Activated gamma-delta T cell treated with anti-CD3 and anti-CD28 coated beads, Interleukin-2, amount 50 U/mL, for 16 hours (primary cell): ENCODE measurements at regions not wholly inside any gene's neighbourhood (a gene's known extent, or its start where the extent isn't known, plus 50 kb on each side); places are given as distances from the start of the nearest gene placed in this dataset.

Source experiments
- DNase-seq: peaks from one replicate; pipeline ENCODE4 v3.0.0-alpha.2; 2020; ENCODE audit warnings: low read depth

DNA sequence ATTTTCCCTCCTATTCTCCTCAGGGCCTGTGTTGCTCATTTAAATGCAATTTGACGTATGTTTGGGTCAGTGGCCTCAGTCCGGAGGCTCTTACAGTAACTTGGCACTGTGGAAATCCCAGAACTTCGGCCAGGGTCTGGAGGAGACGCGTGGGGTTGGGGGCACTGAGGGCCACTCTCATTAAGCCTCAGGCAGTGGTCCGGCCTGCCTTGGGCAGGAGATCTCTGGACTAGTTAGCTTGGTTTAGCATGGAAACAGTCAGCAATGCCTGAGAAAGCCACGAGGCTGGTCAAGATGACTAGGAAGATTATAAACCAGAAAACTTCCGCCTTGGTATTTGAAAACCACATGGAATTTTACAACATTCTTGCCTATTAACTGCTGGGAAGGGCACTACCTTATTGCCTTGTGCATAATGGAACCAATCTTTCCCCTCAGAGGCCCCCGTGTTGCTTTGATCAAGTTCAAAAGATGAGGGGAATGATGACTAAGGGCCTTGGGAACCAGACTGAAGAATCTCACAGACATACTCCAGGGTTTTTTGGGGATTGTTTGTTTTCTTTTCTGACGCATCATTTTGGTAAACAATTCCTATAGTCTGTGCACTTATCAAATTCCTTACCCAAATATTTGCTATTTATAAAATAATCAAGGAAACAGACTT lies 206.0 kb upstream of the PREP start:
- no peak for DNase-seq

DNA sequence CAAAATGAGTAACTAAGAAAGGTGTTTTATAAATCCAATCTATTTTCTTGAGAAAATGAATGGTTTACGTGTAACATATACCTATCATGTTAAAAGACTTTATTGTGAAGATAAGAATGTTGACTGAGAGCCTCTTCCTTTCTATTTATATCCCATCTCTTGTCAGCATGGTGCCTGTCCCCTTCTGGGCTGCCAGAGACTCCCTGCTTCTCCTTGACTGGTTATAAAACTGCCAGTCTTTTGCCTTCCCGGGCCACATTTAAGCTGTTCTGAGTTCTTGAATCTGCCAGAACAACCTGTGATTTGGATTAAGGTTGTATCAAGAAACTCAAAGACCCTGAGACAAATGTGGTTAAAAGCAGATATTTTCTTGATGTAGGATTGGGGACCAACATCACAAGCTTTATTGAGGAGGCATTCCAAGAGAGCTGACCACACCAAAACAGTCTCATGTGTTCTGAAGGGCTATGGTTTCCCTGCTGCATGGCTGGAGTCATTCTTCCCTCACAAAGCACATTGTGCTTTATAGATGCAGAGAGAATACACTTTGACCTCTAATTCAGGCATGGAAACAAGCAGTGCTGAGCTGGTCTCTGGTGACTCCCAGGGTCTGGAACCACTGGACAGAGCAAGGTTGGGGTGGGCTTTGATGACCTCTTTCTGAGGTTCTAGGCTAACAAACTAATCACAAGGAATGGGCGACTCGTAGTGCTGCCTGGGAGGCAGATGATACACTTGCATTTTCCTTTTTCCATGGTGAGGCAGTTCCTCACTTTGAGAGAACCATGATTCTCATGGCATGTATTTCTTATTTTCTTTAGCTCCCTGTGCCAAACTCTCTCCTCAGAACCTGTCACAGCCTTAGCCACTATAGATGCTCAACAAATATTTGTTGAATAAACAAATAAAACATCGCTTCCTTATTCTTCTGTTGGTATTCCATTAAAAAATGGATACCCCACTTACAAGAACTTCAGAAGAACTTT lies 205.0 kb upstream of the PREP start:
- no peak for DNase-seq

DNA sequence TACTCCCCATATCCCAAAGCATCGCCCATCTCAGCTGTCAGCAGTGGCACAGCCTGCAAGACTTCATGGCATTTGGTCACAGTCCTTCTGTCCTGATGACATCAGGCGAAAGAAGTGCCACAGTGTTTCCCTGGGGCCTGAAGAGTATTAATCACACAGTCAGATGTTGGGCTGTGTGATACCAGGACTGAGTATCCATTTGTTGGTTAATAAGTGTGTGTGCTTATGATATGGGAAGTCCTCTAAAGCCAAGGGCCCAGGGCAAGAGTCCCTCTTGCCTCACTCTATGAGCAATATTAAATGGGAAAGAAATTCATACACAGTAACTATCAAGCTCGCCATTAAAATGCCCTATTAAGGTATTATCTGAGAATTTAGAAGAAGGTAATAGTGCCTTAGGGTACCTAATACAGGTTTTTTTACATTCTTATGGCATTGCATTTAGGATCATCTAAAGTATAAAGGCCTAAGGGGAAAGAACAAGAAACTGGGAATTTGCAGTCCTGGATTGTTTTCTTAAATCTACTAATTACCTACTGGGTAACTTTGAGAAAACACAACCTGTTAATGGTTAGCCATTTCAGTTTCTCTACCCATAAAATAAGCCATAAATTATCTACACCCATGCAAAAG lies 204.1 kb upstream of the PREP start:
- DNase-seq, result no peak

DNA sequence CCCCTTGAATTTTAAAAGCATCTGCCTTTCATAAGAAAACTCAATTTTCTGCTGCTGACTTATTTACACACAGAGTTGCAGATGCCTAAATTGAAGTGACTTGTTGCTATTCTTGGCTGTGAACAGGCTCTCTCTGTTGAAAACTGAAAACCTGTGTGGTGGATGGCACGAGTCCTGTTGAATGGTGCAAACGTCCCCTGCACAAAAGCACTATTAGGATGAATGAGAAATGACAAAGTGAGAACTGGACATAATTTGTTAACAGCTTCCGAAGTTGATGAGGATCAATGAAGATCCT lies 201.7 kb upstream of the PREP start:
- no peak for DNase-seq

DNA sequence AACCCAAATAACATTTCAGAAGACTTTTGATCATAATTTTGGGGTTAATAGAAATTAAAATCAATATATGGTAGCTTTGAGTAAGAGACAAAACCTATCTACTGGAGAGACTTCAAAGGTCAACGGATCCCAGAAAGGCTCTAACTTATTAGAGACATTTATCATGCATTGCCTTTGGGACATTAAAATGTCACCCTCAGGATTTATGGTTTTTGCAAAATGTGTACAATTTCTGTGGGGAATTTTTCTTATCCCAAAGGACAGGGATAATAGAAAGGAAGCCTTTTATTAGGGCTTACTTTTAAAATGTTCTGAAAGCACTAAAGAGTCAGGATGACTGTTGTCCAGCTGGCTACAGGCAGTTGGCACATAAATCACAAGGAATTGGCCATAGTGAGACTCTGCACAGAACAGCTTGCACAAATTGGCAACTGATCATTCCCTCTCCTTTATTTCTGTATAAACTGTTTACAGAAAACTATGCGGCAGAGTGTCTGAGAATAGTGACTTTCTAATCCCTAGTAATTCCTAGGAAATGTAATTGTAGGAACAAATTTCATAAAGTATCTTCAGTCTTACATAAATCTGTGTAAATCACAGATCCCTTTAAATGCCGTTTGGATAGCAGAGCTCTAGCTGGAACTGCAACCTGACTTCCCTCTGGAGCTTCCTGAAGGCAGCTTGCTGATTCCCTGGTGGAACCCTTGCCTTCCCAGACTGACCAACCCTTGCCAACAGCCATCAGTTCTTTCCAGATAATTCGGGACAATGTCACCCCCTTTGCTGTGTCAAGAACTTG lies 201.1 kb upstream of the PREP start:
- DNase-seq, result no peak

DNA sequence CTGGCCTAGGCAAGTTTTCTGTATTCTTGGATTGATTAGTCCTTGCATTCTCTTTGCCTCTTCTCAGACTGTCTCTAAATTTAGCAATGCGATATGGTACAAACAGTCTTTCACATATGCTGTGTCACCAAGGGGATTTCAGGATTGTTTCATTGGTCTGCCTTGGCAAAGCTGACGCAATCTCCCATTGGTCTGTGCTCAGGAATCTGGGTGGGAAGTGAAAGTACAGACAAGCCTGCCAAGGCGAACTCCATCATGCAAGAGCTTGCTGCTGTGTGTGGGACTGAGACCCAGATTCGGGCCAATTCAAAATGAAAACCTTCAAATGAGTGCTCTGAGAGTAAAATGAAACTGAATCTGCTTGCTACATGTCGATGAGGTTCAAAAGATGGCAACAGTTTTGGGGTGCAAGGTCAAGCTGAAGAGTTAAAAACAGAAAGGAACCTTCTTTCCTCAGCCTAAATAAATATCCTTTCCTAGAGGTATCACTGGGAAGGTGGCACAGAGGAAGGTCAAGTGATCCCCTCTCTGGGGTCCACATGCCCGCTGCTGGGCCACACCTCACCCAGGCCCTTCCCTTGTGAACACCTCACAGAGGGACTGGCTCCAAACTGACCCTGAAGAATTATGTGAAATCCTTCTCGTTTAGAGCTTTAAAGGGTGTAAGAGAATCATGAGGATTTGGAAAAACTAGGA lies 198.8 kb upstream of the PREP start:
- no peak for DNase-seq

DNA sequence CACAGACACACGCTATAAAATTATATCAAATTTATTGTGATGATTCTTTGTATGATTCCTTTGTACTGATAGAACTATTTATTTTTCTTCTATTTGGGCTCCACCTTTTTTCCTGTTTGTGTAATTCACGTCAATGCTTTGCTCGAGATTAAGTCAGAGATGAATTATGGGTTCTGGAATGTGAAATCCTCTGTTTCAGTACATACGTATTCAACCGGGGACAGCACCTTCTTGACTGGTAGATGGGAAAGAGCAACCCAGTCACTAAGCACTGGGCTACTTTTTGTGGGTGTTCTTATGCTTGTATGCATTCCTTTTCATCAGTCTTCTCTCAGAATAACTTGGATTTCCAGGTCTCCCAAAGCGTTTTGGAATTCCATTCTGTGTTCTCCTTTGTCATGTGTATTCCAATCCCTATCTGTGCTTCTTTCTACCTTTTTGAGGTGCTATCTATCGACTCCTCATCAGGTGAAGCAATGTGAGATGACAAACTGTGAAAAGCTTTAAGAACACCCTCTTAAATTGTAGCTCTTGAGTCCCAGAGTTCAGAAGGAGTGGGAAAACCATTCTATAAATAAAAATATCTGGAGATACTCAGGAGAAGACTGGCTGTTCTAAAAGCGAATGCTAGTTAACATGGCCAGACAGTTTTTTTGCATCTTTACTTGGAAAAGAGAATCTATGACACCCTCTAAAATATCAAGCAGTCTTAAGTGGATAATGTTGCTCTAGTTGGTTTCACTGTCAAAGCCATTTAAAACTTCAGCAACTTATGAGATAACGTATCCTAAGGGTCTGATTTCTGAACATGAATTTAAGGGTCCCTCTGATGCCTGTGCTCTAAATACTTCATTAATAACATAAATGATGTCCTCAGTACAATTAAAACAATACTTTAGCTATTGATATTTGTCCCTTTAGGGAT lies 197.7 kb upstream of the PREP start:
- no peak for DNase-seq

DNA sequence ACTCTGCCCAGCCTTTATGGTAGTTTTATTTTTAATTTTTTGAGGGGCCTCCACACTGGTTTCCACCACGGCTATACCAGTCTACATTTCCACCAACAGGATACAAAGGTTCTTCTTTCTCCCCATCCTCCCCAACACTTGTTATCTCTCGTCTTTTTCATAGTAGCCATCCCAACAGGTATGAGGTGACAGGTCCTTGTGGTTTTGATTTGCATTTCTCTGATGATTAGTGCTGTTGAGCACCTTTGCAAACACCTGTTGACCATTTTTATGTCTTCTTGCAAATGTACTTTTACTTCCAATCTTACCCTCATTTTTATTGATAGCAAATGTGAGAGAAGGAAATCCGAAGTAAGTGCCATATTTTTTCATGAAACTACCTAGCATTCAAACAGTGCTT lies 195.4 kb upstream of the PREP start:
- no peak for DNase-seq

DNA sequence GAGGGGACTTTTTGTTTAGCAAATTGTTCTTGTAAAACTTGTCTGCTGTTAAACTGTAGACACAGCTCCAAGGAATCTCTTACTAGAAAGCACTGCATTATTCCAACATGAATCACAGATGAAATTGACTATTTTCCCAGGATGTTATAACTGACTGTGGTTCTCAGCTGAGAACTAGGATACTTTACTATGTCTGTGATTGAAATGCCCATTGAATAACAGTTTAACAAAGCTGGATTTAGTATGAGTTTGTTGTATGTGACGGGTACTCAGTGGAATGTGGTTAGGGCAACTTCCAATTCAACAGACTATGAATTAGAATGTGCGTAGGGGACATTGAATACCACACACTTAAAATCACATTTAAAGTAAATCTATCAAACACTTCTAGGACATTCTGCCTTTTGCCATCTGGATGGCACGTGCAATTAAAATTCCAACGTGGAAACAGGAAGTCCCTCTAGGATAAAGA lies 193.4 kb upstream of the PREP start:
- DNase-seq, result no peak

DNA sequence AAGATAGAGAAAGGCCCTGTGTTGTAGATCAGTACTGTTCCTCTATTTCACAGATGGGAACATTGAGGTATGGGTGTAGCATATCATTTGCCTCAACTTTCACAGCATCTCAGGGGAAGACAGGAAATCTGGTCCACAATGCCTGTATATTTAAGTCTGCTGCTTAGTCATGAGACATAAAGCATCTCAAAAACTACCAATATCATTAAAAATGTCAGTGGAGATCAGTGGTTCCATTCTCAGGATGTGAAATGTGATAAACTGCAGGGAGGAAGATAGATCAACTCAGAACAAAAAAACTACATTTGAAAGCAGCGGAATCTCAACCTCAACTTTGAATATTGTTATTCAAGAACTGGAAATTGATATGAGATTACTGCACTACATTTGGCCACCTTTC lies 192.9 kb upstream of the PREP start:
- no peak for DNase-seq

DNA sequence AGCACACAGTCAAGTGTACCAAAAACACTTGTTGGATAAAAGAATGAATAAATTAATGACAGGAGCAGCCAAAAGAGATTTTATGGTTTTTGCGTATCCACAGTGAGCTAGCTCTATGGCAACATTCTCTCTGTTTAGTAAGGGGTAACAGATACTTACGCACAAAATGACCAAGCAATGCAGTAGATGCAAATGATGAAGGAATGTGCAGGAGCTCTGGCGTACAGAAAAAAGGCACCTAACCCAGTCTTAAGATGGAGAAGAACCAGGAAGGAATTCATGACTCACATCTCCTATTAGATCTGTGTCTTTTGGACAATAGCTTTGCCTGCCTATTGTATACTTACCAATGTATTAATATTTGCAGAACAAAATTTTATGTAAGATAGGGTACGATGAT lies 191.9 kb upstream of the PREP start:
- DNase-seq, result no peak

DNA sequence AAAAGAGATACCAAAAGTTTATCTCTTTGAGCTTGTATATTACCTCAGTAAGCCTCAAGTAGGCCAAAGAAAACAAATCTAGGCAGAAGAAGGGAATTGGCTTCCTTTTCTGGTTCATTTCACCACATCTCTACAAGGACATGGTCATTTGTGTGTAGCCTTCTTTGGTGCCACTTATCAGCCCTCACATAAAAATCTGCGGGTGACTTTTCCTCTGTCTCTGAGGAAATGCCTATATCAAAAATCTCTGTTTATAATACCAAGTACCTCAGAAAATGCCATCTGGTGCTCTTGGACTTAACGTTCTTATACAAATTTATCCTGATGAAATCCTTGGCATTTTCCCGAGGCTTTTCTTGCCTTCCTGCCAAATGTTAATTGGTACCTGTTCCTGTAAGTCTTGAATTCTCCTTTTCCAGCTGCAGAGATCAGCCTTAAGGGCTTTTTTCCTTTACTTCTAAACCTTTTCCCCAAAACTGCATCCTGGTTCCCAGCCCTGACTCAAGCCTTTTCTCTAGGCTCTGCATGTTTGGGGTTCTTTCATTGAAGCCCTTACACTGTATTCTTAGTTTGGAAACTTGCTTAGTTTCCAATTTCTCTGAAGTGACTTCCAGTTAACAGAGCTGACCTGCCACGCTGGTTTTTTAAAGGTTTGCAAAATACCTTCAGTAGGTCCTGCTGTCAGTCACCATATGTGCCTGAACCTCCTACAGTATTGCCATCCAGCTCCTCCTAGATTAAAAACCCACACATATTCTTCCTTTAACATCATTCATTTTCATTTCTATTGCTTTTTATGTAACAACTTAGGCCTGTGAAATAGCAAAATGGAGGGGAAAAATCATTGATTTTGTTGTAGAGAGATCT lies 191.2 kb upstream of the PREP start:
- no peak for DNase-seq

DNA sequence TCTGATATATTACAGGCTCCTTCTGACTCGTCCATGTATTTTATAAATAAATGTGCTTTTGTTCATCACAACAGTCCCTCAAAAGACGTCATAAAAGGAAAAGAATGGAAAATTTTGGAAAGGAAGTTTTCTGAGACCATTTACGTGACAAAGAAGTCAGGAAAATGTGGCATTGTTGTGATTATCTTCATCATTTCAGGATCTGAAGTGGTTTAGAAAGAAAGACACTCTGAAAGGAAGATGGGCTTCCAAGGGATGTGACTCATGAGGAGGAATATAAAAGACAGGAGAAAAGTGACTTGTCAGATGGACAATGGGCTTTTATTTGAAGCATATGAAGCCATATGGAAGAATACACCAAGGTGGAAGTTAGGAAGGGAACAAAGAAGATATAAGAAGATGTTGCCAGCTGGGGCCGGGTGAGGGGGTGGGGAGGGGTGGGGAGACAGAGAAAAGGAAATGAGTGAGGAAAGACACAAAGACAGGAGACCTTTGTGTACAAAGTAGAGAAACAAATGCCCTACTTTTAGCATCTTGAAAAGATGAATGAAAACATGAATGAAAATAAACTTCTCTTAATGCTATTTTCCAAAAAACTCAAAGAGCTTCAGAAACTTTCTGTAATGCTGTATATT lies 190.3 kb upstream of the PREP start:
- DNase-seq, result no peak

DNA sequence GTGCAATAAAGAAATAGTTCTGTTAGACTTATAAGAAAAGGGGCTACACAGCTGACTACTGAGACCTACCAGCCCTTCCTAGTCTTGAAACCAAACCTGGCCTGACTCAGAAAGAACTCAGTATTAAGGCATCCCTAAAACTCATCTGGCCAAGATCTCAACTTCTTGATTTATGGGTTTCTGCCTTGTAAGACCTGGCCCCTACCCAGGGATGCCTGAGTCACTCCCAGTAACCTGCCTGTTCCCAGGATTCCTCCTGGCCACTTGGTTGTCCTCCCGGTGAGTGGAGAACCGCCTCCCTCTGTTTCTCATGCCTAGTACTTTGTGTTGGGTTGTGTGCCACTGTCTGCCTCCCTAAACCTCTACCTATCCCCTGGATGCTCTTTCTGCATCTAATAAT lies 189.4 kb upstream of the PREP start:
- no peak for DNase-seq

DNA sequence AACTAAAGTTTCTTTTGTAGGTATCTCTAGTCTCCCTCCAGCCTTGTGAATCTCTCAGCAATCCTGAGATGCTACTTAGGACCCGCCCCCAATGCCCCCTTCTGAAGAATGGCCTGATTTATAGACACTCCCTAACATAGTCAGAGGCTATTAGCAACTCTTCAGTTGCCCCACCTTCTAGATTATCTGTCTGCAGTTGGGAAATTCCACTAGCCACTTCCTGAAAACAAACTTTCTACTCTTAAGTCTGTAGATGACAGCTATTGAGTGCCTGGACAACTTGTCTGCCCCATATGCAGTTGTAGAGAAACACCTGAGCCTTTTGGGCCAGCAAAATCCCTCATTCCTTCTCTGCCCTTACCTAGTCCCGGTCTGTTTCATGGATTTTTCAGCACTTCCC lies 188.2 kb upstream of the PREP start:
- DNase-seq, result no peak

DNA sequence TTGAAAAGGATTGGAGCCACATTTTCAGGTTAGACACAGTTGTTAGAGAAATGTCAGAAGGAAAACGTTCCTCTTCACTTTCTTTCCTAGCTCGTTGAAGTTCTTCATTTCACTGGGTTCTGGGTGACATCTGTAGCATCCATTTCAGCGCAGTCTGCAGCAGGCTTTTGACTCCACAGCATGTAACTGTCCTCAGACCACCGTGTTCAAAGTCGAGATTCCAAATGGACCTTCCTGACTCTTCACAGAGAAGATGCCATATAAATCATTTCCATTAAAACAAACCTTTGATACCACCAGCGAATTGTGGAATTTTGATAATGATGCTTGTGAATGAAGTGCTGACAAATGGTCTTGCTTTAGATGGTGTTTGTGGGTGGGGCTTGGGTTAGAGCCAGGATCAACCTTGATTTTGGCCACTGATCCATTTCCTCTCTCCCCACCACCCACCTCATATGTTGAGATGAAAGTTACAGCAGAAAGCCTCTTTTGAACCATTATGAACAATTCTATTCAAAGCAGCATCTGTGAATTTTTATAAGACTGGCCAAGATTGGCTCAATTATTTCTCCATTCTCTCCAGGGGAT lies 185.3 kb upstream of the PREP start:
- no peak for DNase-seq

DNA sequence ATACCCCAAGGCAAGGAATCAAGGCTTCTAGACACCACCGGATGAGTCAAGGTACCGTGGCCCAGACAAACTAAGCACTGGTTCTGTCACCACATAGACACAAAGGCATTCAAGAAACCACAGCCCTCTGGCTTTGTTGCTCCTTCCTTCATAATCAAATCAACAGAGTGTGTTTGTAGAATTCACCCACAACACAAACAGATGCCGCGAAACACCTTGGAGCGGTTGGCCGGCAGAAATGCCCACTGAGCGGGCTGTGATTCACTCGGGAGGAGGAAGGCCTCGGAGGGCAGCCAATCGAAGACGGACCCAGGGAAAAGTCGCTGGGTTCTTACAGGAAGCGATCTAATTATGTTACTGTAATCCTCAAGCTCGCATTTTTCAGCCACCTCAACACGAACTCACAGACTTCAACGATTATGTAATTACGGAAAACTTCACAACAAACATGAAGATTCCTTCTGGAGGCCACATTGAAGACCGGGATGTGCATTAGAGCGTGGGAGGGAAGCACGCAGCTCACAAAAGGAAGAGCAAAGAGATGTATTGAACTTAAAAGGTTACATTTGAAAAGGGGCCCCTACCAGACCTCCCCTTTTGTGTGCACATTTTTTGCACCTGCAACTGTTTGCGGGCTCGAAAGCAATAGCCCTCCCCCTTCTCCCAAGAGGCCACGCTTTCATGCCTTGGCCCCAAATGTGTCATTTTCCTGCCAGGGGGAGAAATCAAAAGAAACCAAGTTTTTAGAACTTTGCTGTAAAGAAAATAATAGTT lies 184.7 kb upstream of the PREP start:
- DNase-seq, result no peak

DNA sequence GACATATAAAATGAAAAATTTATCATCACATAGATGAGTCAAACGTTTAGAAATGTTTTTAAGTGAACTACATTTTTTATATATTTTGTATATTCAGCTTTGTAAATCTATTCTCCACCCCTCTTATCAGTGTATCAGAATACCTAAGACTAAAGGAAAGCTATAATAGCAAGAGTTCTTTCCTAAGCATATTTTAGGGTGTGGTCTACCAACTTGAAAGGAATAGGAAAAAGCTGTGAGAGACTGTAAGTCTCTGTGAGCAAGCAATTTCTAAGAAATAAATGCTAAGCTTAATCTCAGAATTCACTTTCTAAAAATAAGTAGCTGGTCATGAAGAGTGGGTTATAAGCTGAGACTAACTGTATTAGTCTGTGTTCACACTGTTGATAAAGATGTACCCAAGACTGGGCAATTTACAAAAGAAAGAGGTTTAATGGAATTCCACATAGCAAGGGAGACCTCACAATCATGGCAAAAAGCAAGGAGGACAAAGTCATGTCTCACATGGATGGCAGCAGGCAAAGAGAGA lies 175.4 kb upstream of the PREP start:
- DNase-seq, result no peak
